ENCODE measurements at regions not wholly inside any gene's neighbourhood (a gene's known extent, or its start where the extent isn't known, plus 50 kb on each side); places are given as distances from the start of the nearest gene placed in this dataset.

GRCh38 chr3:106117490-106117858 is 248.7 kb upstream of the CBLB start:
- Histone ChIP-seq H3K4me3 (ENCODE audit: low read depth, low read length, poor library complexity, severe bottlenecking) (no peak overlapping the region), H3K9ac (ENCODE audit: low read length) (no peak overlapping the region), H3K9me2 (ENCODE audit: low read depth, low read length) (no peaks in the 10 kb centered on the region), H3K36me3 (ENCODE audit: insufficient read depth, low read length) (no peaks in the 10 kb centered on the region), H2AFZ (ENCODE audit: low read length) (no peak overlapping the region), H3K4me1 (ENCODE audit: insufficient read depth, low read length, severe bottlenecking) (no peaks in the 10 kb centered on the region), H3K27me3 (ENCODE audit: insufficient read depth, low read length) (no peaks in the 10 kb centered on the region), H3K27ac (ENCODE audit: low read depth, low read length, poor library complexity, severe bottlenecking) (no peak overlapping the region), H3K9me3 (ENCODE audit: low read length) (no peaks in the 10 kb centered on the region), H3K4me2 (ENCODE audit: low read length) (no peak overlapping the region), H3F3A (ENCODE audit: insufficient read depth, low read length) (0 out of 2 replicates have a peak, but pooled peaks cover 4% of the 10 kb centered on the region), H4K20me1 (ENCODE audit: insufficient read depth, low read length) (no peaks in the 10 kb centered on the region), H3K79me2 (ENCODE audit: insufficient read depth, low read length) (no peaks in the 10 kb centered on the region)
- no peak for TF ChIP-seq EZH2 (IDR thresholded peaks at IDR 0.05; ENCODE audit: borderline replicate concordance, low read length)
- TF ChIP-seq CTCF (IDR thresholded peaks at IDR 0.05; ENCODE audit: low read length), result no peak

- Histone ChIP-seq H2AFZ (ENCODE audit: low read length) (no peak overlapping the region), H3K27me3 (ENCODE audit: insufficient read depth, low read length) (no peaks in the 10 kb centered on the region), H3K79me2 (ENCODE audit: insufficient read depth, low read length) (no peaks in the 10 kb centered on the region), H3K4me1 (ENCODE audit: insufficient read depth, low read length, severe bottlenecking) (no peaks in the 10 kb centered on the region), H3F3A (ENCODE audit: insufficient read depth, low read length) (0 out of 2 replicates have a peak, but pooled peaks cover 3% of the 10 kb centered on the region), H3K9me2 (ENCODE audit: low read depth, low read length) (no peaks in the 10 kb centered on the region), H4K20me1 (ENCODE audit: insufficient read depth, low read length) (no peaks in the 10 kb centered on the region), H3K9ac (ENCODE audit: low read length) (no peak overlapping the region), H3K27ac (ENCODE audit: low read depth, low read length, poor library complexity, severe bottlenecking) (no peak overlapping the region), H3K36me3 (ENCODE audit: insufficient read depth, low read length) (no peaks in the 10 kb centered on the region), H3K4me3 (ENCODE audit: low read depth, low read length, poor library complexity, severe bottlenecking) (no peak overlapping the region), H3K4me2 (ENCODE audit: low read length) (no peak overlapping the region), H3K9me3 (ENCODE audit: low read length) (no peaks in the 10 kb centered on the region)
- no peak for TF ChIP-seq CTCF (IDR thresholded peaks at IDR 0.05; ENCODE audit: low read length)
- TF ChIP-seq EZH2 (IDR thresholded peaks at IDR 0.05; ENCODE audit: borderline replicate concordance, low read length), result no peak
Observed at GRCh38 chr3:106119614-106120082, 250.8 kb upstream of the CBLB start.

GRCh38 chr3:106120356-106120755 is 251.5 kb upstream of the CBLB start:
- Histone ChIP-seq H3K27ac (ENCODE audit: low read depth, low read length, poor library complexity, severe bottlenecking) (no peak overlapping the region), H3K4me2 (ENCODE audit: low read length) (no peak overlapping the region)

More at GRCh38 chr3:106120356-106120755, 251.5 kb upstream of the CBLB start:
- Histone ChIP-seq H3K9me2 (ENCODE audit: low read depth, low read length) (no peaks in the 10 kb centered on the region), H3K9me3 (ENCODE audit: low read length) (no peaks in the 10 kb centered on the region), H3K27me3 (ENCODE audit: insufficient read depth, low read length) (no peaks in the 10 kb centered on the region), H4K20me1 (ENCODE audit: insufficient read depth, low read length) (no peaks in the 10 kb centered on the region), H3K79me2 (ENCODE audit: insufficient read depth, low read length) (no peaks in the 10 kb centered on the region), H3F3A (ENCODE audit: insufficient read depth, low read length) (no peaks in the 10 kb centered on the region), H3K4me1 (ENCODE audit: insufficient read depth, low read length, severe bottlenecking) (no peaks in the 10 kb centered on the region), H3K9ac (ENCODE audit: low read length) (no peak overlapping the region), H3K4me3 (ENCODE audit: low read depth, low read length, poor library complexity, severe bottlenecking) (no peak overlapping the region), H3K36me3 (ENCODE audit: insufficient read depth, low read length) (no peaks in the 10 kb centered on the region), H2AFZ (ENCODE audit: low read length) (no peak overlapping the region)
- TF ChIP-seq CTCF (IDR thresholded peaks at IDR 0.05; ENCODE audit: low read length) (no peak), EZH2 (IDR thresholded peaks at IDR 0.05; ENCODE audit: borderline replicate concordance, low read length) (no peak)

Measured in OCI-LY1 (cell line).